Activated CD4-positive, alpha-beta T cell treated with anti-CD3 and anti-CD28 coated beads, Interleukin-2, Interleukin-4, amounts not matched to agents 100 ng/mL and 50 ng/mL, durations not matched to agents 16 hours and 8 hours (primary cell): ENCODE measurements at regions not wholly inside any gene's neighbourhood (a gene's known extent, or its start where the extent isn't known, plus 50 kb on each side); places are given as distances from the start of the nearest gene placed in this dataset.
"Not testable (repeated sequence)": the region's sequence is repeated elsewhere in the genome, so short reads cannot be mapped to it uniquely, and the experiment has no call there.

ENCODE experiments used
- DNase-seq: peaks from one replicate; pipeline ENCODE4 v3.0.0-alpha.2; 2020; ENCODE audit warnings: low spot score

- DNase-seq, result no peak
These were observed 307.2 kb upstream of the DLGAP1 start for GRCh38 chr18:4762330-4762729.

- DNase-seq, result no peak
These were observed 303.9 kb upstream of the DLGAP1 start for GRCh38 chr18:4758980-4759379.

- no peak for DNase-seq
These were observed 300.7 kb upstream of the DLGAP1 start for GRCh38 chr18:4755848-4756247.

GRCh38 chr18:4753151-4753550, 298.0 kb upstream of the DLGAP1 start:
- DNase-seq, result not testable (repeated sequence)

GRCh38 chr18:4751523-4751922, 296.4 kb upstream of the DLGAP1 start:
- DNase-seq, result no peak

GRCh38 chr18:4750393-4751346, 295.6 kb upstream of the DLGAP1 start:
- no peak for DNase-seq

- DNase-seq, result no peak
These were observed 293.9 kb upstream of the DLGAP1 start for GRCh38 chr18:4748975-4749374.

GRCh38 chr18:4734903-4735302, 279.8 kb upstream of the DLGAP1 start:
- no peak for DNase-seq

GRCh38 chr18:4734021-4734420, 278.9 kb upstream of the DLGAP1 start:
- DNase-seq, result no peak

- no peak for DNase-seq
These were observed 266.4 kb upstream of the DLGAP1 start for GRCh38 chr18:4721545-4721944.

GRCh38 chr18:4720518-4720917, 265.4 kb upstream of the DLGAP1 start:
- DNase-seq, result no peak

- no peak for DNase-seq
These were observed 250.8 kb upstream of the DLGAP1 start for GRCh38 chr18:4705894-4706293.

GRCh38 chr18:4704781-4705180, 249.7 kb upstream of the DLGAP1 start:
- DNase-seq, result no peak

- no peak for DNase-seq
These were observed 236.7 kb upstream of the DLGAP1 start for GRCh38 chr18:4691836-4692235.

- DNase-seq, result not testable (repeated sequence)
These were observed 223.6 kb upstream of the DLGAP1 start for GRCh38 chr18:4678685-4679084.

- DNase-seq, result no peak
These were observed 221.9 kb upstream of the DLGAP1 start for GRCh38 chr18:4677006-4677405.

- DNase-seq, result no peak
These were observed 217.1 kb upstream of the DLGAP1 start for GRCh38 chr18:4672162-4672561.

- no peak for DNase-seq
These were observed 203.7 kb upstream of the DLGAP1 start for GRCh38 chr18:4658804-4659203.

GRCh38 chr18:4653418-4653817, 198.3 kb upstream of the DLGAP1 start:
- DNase-seq, result no peak

- no peak for DNase-seq
These were observed 186.8 kb upstream of the DLGAP1 start for GRCh38 chr18:4641771-4642368.

- no peak for DNase-seq
These were observed 185.4 kb upstream of the DLGAP1 start for GRCh38 chr18:4640349-4641012.

GRCh38 chr18:4639628-4640310, 184.7 kb upstream of the DLGAP1 start:
- no peak for DNase-seq
